Superior temporal gyrus (tissue), 1 donor: ENCODE measurements at regions not wholly inside any gene's neighbourhood (a gene's known extent, or its start where the extent isn't known, plus 50 kb on each side); places are given as distances from the start of the nearest gene placed in this dataset.
A peak's percentile ranks its signal among the peaks of the same experiment; 100 is the strongest.
"Not testable (repeated sequence)": the region's sequence is repeated elsewhere in the genome, so short reads cannot be mapped to it uniquely, and the experiment has no call there.

ENCODE experiments used
- DNase-seq: peaks from one replicate; pipeline ENCODE4 v3.0.0-alpha.2; 2016; ENCODE audit errors: extremely low spot score

DNA sequence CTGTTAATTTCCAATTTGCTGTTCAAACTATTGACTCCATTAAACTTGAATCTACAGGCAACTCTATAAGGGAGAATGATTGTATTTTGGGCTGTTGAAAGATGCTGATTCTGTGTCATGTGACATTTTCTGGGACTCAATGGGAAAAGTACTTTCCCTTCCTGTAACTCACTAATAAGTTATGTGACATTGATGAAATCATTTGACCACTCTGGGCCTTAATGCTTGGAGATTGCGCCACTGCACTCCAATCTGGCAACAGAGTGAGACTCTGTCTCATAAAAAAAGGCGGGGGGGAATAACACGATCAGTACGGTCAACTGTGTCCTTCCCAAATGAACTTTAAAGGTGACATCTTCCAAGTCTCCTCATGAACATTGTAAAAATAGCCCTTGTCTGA lies 215.2 kb upstream of the SGO1 start:
- DNase-seq, result no peak

DNA sequence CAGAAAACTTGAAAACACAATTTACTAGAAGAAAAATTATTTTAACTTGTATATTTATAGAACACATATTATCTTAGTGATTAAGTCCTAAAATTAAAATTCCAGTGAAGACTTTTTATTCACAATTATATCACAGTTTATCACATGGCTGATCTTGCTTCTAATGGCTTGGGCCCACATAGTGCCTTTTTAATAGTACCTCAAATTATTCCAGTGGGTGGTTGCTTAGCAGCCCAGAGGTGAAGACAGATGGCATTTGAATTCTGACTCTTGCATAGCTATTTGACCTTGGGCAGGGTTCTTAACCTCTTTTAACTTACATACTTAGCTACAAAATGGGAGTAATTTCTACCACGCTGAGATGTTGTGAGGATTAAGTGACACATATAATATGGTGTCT lies 214.7 kb upstream of the SGO1 start:
- no peak for DNase-seq

DNA sequence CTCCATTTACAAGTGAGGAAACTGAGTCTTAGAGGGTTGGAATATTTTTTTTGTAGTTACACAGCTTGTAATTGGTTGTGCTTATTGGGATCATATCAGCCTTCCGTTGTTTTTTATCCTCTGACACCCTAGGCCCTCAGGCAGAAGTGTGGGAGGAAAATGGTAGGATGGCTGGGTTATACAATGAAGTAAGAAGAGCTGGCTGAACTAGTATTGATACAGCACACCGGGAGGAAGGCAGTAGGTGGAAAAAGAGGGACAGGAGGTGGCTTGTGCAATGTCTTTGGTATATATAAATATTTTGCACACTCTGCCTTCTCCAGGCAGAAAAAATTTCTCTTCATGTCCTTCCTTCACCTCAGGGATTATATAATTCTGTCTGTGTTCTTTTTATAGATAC lies 214.3 kb upstream of the SGO1 start:
- DNase-seq, result no peak

DNA sequence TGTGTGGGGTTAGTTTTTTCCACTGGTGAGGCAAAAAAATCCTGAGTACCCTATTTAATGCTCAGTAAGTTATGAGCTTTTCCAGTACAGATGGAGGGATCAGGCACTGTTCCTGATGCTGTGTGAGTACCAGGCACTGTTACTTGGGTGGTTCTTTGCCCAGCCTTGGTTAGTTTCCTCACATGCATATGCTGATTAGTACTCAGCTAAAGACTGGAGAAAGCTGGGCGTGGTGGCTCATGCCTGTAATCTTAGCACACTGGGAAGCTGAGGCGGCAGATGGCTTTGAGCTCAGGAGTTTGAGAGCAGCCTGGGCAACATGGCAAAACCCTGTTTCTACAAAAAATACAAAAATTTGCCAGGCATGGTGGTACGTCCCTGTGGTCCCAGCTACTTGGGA lies 210.3 kb upstream of the SGO1 start:
- no peak for DNase-seq

DNA sequence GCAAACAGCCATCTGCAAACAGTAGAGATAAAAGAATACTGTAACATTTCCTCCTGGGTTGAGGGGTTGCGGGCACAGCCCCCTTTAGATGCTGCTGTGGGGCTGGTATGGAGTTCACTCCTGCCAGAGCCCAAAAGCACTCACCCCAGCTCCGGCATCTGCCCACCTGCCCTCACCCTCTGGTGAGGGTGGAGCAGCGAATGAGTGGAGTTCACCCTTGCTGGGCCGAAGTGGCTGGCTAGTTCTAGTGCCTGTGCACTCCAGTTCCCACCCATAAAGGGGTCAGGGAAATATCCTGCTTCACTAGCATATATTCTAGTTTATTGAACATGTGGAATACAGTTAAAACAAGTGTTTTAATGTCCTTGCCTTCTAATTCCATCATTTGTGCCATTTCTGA lies 209.7 kb upstream of the SGO1 start:
- DNase-seq, result no peak

DNA sequence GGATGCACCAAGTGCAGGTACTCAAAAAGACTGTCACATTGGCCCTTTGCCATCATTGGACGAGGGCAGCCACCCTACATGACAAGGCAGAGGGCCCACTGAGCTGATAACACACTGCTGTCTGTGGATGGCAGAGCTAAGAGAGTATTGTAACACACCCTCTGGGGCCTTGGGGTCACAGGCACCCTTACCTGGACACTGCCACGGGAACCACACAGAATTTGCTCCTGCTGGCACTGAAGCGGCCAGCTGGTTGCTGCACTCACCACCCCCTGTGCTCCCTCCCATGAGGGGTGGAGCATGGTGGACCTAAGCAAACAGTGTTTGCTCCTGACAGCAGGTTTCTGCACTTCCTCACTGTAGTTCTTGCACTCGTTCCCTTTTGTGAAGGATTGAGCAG lies 208.2 kb upstream of the SGO1 start:
- DNase-seq, result no peak

DNA sequence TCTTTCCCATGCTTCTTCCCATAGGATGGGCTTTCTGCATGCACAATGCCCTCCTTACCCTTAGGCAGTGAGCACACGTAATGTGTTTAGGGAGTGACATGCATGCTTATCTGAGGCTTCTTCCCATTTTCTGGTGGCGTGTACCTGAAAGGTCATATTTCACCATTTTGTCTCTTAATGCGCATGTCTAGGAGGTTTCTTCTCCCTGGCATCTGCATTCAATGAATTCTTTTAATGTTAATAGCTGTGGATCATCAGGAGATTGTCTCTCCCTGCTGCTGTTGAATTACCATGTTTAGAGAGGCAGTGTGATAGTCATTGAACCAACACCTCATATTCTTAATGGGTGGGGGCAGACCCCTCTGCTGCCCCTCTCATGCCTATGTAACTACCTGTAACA lies 205.6 kb upstream of the SGO1 start:
- no peak for DNase-seq

DNA sequence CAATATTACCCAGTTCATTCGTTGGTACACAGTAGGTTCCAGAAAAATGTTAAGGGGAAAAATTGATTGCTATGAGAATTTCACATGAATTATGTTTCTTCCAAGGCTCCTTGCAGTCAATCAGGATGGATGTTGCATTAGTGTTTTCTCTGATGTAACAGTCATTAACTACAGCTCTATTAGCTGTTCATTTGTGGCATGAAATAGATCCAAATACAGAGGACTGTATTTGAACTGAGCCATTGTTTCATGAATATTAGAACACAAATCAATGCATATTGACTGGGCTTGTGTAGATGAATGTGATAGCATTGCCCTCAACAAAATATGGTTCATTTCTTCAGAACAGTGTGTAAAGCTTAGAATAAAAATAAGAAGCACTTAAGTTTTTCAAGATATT lies 203.0 kb upstream of the SGO1 start:
- DNase-seq, result no peak

DNA sequence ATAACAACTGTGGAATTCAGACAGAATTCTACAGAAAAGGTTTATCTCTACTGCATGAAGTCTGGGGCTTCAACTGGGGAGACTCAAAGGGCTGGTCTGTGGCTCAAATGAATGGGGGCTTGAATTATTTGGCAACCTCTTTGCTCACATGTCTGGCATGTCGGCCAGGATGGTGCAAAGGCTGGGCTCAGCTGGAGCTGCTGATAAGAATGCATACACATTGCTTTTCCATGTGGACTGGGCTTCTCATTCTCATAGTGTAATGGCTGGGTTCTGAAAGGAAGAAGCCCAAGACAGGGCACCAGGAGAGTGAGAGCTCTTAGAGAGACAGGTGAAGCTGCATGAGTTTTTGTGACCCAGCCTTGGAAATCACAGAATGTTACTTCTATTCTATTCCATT lies 194.3 kb upstream of the SGO1 start:
- DNase-seq, result no peak

DNA sequence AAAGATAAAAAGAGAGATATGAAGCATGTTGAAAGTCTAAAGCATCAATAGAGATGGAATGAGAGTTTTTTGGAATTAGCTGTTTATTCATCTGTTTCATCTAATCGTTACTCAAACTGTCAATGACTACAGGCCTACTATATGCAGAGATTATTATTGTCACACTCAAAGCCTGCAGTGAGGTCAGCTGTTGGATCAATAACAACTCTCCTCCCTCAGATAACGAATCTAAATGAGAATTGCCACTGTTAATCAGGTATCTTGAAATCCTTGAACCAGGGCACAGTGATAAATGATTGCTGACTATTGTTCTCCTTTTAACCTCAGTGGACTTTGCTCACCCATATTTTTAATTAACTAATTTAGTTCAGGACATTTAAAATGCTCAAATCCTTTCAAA lies 192.3 kb upstream of the SGO1 start:
- DNase-seq, result no peak

DNA sequence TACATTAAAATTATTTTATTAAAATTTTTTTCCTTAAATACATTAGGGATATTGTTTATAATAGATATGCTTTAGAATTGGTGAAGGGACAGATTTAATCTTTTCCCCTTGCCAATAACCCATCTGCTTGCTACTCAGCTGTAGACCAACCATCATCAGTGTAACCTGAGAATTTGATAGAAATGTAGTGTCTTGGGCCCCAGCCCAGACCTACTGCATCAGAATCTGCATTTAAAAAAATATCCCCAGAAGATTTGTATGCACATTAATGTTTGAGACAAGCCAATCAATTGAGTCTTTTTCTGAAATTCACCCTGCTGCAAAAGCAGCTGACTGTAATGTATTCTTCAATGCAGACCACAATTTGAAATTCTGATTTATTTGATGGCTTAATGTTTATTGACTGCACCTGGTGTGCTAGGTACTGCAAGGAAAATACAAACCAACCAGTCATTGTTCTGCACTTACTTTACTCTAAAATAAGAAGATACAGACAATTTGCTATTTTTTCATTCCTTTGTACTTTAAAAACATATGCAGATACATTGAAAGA lies 190.7 kb upstream of the SGO1 start:
- DNase-seq, result no peak

DNA sequence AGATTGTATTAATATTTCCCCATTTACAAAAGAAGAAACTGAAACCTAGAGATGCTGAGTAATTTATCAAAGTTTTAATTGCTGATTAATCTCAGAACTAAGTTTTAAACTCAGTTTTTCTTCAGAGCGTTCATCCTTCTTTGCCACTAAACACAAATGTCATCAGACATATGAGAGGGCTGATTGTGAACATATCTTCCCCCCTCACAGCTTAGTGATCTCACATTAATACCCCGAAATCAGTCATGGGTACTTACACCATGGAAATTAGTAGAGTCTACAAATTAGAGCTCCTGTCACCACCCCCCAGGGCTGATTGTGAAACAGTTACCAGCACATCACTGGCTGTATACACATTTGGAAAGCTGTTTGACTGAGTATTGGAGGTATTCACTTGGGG lies 189.3 kb upstream of the SGO1 start:
- DNase-seq, result no peak

DNA sequence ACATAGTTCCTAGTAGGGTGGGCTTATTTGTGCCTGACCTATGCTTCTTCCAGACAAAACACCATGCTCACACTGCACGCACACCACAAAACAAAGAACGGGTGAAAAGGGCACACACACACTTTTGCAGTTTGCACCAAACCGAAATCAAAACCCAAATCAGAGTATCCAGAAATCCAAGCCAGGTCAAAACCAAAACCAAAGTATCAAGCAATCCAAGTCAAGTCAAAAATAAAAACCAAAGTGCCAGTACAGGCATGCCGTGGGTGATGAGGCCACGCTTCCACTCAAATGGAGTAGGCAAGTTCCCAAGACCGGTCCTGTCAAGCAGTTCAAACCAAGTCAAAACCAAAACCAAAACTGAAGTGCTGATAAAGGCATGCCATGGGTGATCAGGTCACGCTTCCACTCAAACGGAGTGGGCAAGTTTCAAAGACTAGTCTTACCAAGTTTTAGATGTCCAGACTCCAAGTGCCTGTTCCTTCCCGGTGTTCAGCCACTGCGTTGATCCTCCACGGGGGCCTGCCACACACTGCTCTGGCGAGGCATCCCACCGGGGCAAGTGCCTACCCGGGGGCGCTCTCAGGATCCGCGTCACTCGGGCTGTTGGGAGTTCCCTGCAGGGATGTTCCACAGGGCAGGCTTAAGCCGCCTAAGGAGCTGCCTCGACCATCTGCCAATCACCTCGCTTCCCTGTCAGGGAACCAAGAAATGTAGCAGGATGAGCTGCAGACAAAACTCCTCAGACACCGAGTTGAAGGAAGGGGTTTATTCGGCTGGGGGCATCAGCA lies 184.5 kb upstream of the SGO1 start:
- DNase-seq, result not testable (repeated sequence)

DNA sequence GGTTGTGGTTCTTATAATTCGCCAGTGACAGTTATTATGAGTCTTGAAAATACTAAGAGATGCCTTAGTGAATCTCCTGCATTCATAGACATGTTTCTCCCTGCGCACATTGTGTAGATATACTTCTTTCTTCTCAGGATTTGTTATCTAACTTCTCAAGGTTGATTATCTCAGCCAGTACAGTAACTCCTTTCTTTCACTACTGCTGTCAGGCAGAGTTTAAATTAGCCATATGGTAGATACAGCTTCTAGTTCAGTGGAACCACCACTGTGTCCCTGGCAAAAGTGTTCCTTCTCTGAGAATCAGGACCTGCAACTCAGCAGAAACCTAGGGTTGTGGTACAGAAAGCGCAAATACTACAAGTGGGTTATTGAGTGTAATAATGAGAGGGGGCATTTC lies 175.0 kb upstream of the SGO1 start:
- no peak for DNase-seq

DNA sequence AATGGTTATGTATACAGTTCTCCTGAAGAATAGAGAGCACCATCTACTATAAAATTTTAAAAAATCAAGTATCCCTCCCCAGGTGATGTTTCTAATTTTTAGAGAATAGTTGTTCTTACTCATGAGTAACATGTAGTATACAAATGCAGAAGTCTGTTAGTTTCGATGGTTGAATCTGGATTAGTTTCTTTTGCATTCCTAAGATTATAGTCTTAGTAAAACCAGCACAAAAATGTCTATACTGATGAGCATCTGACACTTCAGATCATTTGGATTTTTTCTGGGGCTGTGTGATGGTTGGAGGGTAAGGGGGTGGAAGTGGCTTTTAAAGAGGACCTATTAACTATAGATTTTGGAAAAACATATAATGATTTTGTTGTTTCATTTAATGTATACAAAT lies 167.3 kb upstream of the SGO1 start:
- no peak for DNase-seq

DNA sequence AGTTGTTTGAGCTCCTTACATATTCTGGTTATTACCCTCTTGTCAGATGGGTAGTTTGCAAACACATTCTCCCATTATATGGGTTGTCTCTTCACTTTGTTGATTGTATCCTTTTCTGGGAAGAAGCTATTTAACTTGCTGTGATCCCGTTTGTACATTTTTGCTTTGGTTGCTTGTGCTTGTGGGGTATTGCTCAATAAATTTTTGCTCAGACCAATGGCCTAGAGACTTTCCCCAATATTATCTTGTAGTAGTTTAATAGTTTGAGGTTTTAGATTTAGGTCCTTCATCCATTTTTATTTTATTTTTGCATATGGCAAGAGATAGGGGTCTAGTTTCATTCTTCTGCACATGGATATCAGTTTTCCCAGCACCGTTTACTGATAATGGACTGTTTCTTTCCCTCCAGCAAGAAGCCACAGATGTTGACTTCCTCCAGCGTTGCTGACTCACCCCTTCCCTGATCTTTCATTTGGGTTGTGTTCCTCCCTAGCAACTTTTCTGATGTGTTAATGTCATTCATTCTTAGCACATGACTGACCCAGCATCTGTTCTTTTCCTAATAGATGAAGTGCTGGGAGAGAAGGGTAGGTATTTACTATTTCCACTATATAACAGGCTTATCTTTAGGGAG lies 166.7 kb upstream of the SGO1 start:
- no peak for DNase-seq

DNA sequence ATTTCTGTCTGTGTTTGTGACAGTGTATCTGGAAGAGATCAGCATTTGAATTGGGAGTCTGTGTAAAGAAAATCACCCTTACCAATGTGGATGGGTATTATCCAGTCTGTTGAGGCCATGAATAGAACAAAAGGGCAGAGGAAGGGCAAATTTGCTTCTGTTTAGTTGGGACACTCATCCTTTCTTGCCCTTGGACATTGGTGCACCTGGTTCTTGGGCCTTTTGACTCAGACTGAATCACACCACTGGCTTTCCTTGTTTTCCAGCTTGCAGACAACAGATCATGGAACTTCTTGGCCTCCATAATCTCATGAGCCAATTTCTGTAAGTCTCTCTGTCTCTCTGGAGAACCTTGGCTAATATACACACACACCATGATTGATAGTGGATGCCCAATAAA lies 164.4 kb upstream of the SGO1 start:
- no peak for DNase-seq

DNA sequence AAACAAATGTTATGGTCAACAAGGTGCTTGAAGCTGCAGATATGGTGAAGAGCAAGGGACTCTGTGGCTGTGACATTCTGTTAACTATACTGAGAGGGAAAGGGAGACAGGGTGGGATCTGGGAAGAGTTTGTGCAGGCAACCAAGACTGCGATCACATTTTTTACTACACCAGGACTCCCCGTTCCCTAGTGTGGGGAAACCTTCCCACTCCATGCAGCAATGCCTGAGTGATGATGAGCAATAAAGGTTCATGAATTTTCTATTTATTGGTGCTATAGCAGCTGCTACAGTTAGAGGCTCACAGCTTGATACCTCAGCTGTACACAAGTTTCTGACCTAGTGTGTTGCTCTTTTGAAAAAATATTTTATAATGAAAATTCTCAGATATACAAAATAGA lies 160.9 kb upstream of the SGO1 start:
- no peak for DNase-seq

DNA sequence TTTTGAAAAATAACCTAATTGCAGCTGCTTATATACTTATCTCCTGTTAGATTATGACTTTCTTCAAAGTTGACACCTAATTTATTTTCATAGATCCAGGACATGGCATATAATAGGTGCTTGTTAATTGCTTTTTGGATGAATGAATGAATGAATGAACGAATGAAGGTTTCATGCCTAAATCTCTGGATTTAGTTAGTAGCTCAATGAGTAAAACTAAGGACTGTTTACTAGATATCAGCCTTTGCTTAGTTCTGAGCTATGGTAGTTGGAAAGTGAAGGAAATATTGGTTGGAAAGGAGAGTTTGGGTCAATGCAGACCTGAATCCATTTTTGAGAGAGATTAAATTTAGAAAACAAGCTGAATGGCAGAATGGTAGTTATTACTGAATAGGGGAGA lies 160.4 kb upstream of the SGO1 start:
- DNase-seq, result no peak

DNA sequence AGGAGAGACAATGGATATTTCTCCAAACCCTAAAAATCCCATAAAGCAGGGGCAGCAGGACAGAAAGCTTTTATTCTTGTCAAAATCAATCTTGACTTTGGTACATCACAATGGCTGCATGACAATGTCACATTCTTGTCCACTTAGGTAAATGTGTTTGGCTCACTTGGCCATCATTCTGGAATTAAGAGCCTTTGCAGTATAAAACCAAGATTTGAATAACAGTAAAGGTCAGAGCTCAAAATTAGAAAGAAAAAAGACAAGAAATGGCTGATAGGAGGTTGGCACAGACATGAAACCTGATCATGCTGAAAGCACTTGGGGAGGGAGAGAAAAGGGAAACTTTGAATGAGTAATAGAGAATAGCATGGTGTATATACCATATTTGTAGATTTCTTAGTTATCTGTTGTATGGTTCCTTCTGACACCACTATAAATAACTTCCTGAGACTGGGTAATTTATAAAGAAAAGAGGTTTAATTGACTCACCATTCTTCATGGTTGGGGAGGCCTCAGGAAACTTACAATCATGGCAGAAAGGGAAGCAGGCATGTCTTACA lies 158.5 kb upstream of the SGO1 start:
- DNase-seq, result no peak

DNA sequence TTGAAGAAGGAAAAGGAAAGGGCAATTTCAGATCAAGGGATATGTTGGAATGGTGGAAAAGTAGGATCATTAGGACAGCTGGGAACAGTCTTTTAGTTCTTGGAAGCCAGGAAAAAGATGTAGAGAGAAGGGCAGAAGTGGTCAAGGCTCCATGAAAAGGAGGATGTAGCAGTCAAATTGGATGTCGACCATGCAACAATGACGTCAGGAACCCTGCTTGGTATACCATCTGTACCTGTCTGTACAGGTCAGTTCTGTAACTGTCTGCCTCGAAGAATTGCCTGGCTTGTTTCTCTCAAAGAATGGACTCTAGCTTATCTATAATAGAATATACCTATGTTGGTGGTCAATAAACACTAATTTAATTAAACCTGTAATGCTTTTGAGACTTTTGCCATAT lies 157.8 kb upstream of the SGO1 start:
- no peak for DNase-seq

DNA sequence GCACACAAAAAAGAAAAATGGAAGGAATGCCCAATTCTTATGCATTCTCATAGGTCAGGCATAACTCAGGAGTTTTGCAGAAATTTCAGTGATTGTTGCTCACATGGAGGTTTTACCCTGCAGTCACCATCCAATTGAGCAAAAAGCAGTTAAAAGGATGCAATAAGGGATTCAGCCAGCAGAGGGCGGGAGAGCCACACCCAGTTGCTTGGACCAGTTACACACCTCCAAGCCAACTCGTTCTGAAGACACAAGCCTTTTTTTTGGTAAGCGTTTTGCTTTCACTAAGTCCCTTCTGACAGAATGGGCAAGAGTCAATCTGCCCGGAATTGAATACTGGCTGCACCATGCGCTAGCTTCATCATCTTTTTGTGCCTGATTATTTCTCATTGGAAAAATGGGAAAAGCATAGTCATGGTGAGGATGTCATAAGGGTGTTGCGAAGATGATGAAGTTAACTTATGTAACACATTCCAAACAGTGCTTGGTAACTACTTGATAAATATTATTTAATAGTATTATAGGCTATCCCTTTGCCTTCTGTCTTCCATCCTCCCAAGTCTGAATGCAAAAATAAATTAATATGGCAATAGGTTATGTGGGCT lies 154.4 kb upstream of the SGO1 start:
- peak; percentile 91 for DNase-seq

DNA sequence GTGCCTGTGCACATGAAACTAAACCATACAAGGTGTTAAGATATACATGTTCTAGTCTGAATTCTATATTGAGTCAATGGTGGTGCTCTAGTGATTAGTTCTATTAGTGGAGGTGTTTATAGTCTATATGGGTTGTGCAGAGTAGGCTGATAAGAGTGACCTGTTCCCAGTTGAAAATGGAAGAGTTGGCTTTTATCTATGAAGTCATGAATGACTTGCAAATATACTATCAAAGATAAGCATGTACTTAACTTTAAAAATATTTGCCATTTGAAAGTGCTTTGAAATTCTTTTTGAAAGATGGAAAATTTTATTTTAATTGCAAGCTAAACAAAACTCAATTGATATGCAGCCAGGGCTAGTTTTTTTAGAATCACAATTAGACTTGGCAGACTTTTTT lies 150.6 kb upstream of the SGO1 start:
- DNase-seq, result no peak
